ENCODE measurements at regions not wholly inside any gene's neighbourhood (a gene's known extent, or its start where the extent isn't known, plus 50 kb on each side); places are given as distances from the start of the nearest gene placed in this dataset.

DNA sequence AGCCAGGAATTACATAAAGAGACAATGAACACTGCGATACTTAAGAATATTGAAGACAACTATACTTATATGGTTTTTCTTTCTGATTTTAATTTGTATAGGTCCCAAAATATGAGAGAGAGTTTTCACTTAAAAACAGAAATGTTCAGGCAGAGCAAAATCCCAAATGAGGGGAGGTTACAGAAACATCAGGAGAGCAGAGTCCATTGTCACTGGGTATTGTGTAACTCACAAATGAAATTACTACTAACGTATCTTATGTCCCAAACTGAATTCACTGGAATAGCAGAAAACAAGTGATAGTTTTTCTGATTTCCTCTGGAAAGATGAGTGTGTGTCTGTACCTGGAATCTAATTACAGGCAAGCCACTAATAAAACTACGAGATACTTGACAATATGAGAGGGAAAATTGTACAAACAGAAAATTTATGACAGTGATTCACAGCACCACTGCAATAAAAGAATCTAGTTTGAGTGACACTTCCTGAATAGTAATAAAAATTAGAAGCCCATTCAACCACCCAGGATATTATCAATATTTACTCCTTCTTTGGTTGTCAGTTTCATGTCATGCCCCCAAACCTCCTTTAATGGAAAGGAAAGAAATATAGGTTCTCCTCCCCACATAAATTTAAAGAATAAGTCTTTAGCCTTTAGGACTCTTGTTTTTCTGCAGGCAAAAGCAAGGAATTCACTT lies 522.6 kb downstream of the ADGRL2 start:
- TF ChIP-seq, protein P1, sequence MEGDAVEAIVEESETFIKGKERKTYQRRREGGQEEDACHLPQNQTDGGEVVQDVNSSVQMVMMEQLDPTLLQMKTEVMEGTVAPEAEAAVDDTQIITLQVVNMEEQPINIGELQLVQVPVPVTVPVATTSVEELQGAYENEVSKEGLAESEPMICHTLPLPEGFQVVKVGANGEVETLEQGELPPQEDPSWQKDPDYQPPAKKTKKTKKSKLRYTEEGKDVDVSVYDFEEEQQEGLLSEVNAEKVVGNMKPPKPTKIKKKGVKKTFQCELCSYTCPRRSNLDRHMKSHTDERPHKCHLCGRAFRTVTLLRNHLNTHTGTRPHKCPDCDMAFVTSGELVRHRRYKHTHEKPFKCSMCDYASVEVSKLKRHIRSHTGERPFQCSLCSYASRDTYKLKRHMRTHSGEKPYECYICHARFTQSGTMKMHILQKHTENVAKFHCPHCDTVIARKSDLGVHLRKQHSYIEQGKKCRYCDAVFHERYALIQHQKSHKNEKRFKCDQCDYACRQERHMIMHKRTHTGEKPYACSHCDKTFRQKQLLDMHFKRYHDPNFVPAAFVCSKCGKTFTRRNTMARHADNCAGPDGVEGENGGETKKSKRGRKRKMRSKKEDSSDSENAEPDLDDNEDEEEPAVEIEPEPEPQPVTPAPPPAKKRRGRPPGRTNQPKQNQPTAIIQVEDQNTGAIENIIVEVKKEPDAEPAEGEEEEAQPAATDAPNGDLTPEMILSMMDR (IDR thresholded peaks at IDR 0.05) = no peak
- TF ChIP-seq POLR2A (IDR thresholded peaks at IDR 0.05) = no peak

All from Peyer's patch (tissue), 4 donors.